A549 (cell line): ENCODE measurements at regions not wholly inside any gene's neighbourhood (a gene's known extent, or its start where the extent isn't known, plus 50 kb on each side); places are given as distances from the start of the nearest gene placed in this dataset.

Source experiments
- CEBPB ChIP-seq, 2 experiments: fragments of >200 bp in 1 of 2; sonication (Bioruptor Twin) in 1 of 2; formaldehyde crosslinking in 1 of 2; IDR thresholded peaks; 2 replicates each; pipeline ENCODE4 v1.6.1; 2012 to 2016
- CHD2 ChIP-seq: fragments of 150-350 bp; IDR thresholded peaks from 2 replicates; pipeline ENCODE4 v1.6.1; 2014; ENCODE audit warnings: low read length; ENCODE audit not compliant: partially characterized antibody
- CTCF ChIP-seq: fragments of >200 bp; sonication (Bioruptor Twin); formaldehyde crosslinking; IDR thresholded peaks from 3 replicates; pipeline ENCODE4 v1.5.1; 2016
- EP300 ChIP-seq, 2 experiments: fragments of >200 bp; sonication (Bioruptor Twin); formaldehyde crosslinking; IDR thresholded peaks; 2 replicates in 1 of 2; 3 replicates in 1 of 2; pipeline ENCODE4 v1.6.1; 2016 to 2017
- ESRRA ChIP-seq: fragments of 150-350 bp; IDR thresholded peaks from 2 replicates; pipeline ENCODE4 v1.6.1; 2014; ENCODE audit warnings: mild to moderate bottlenecking, low read length, borderline replicate concordance
- HOXA7 ChIP-seq: fragments of 250-450 bp; sonication (Bioruptor Pico); IDR thresholded peaks from 2 replicates; pipeline ENCODE4 v1.5.0; 2020; ENCODE audit warnings: mild to moderate bottlenecking, moderate library complexity
- MAX ChIP-seq: IDR thresholded peaks from 2 replicates; pipeline ENCODE4 v1.6.1; 2012
- POLR2A ChIP-seq: IDR thresholded peaks from 2 replicates; pipeline ENCODE4 v1.6.1; 2012; ENCODE audit warnings: mild to moderate bottlenecking, low read length
- SMC3 ChIP-seq: fragments of >200 bp; sonication (Bioruptor Twin); formaldehyde crosslinking; IDR thresholded peaks from 3 replicates; pipeline ENCODE4 v1.6.1; 2018; ENCODE audit warnings: inconsistent platforms
- SREBF2 ChIP-seq: fragments of 450-650 bp; IDR thresholded peaks from 2 replicates; pipeline ENCODE4 v1.6.1; 2014; ENCODE audit warnings: mild to moderate bottlenecking, moderate library complexity
- TP53 ChIP-seq: fragments of 250-450 bp; sonication (Bioruptor Pico); IDR thresholded peaks from 2 replicates; pipeline ENCODE4 v1.5.0; 2021; ENCODE audit warnings: mild to moderate bottlenecking, moderate library complexity
- TF ChIP-seq, protein P1 (sequence below): fragments of 450-650 bp; IDR thresholded peaks from 2 replicates; pipeline ENCODE4 v1.6.1; 2014; ENCODE audit warnings: antibody characterized with exemption

DNA sequence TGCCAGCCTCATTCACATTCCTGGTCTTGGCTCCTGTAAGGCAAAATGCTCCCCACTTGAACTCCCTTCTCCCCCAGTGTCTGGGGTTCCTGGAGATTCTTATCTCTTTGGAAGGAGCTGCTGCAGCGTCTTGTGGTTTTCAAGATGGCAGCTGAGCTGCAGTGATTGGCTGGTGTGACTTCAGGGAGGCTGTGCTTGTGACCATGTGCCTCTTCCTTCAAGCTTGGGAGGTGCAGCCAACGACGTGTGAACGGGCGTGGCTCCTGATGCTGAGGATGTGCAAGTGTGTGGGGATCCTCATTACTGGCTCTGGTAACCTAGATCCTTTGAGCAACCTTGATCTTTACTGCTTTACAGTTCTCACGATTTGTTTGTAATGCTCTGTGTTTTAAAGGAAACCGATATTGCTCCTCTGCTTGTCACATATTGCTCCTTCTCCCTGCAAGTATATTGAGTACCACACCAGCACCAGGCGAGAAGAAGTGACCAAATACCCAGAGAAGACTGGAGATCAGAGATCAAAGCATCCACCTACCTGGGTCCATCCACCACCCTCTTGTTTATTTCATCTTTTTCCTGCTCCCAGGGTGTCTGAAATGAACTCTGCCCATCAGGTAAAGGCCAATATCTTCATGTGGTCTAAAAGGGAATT lies 208.5 kb downstream of the FGF9 start:
- TF ChIP-seq CTCF (no peak), TP53 (no peak), POLR2A (no peak), MAX (no peak), SMC3 (no peak), SREBF2 (no peak), CHD2 (no peak), EP300 (IDR thresholded peaks at IDR 0.05) (no peak), ESRRA (no peak), CEBPB (IDR thresholded peaks at IDR 0.05) (no peak), HOXA7 (CRISPR knock-in tag) (no peak)
- TF ChIP-seq, protein P1, sequence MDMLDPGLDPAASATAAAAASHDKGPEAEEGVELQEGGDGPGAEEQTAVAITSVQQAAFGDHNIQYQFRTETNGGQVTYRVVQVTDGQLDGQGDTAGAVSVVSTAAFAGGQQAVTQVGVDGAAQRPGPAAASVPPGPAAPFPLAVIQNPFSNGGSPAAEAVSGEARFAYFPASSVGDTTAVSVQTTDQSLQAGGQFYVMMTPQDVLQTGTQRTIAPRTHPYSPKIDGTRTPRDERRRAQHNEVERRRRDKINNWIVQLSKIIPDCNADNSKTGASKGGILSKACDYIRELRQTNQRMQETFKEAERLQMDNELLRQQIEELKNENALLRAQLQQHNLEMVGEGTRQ: no peak
